Suprapubic skin (tissue), 4 donors: ENCODE measurements at regions not wholly inside any gene's neighbourhood (a gene's known extent, or its start where the extent isn't known, plus 50 kb on each side); places are given as distances from the start of the nearest gene placed in this dataset.
A peak's percentile ranks its signal among the peaks of the same experiment; 100 is the strongest.

ENCODE experiments used
- DNase-seq, 2 donors: peaks; one replicate each; pipeline ENCODE4 v3.0.0-alpha.2; 2019; ENCODE audit warnings: low spot score in 2 of 2
- H3K27ac ChIP-seq: fragments of 200-600 bp; sonication (generic); one replicate; pipeline ENCODE4 v1.5.1; 2019
- H3K27me3 ChIP-seq: fragments of 200-600 bp; sonication (generic); one replicate; pipeline ENCODE4 v1.5.1; 2019
- H3K36me3 ChIP-seq: fragments of 200-600 bp; sonication (generic); one replicate; pipeline ENCODE4 v1.5.1; 2019
- H3K4me1 ChIP-seq: fragments of 200-600 bp; sonication (generic); one replicate; pipeline ENCODE4 v1.5.1; 2019
- H3K4me3 ChIP-seq: fragments of 200-600 bp; sonication (generic); one replicate; pipeline ENCODE4 v1.5.1; 2019; ENCODE audit warnings: mild to moderate bottlenecking
- H3K9me3 ChIP-seq: fragments of 200-600 bp; sonication (generic); one replicate; pipeline ENCODE4 v1.5.1; 2019
- EP300 ChIP-seq: sonication (generic); formaldehyde crosslinking; IDR thresholded peaks from one replicate; pipeline ENCODE4 v1.6.1; 2017; ENCODE audit warnings: antibody characterized with exemption
- POLR2A ChIP-seq, 2 donors: fragments of 450-650 bp; IDR thresholded peaks; one replicate each; pipeline ENCODE4 v1.6.1; 2017; ENCODE audit warnings: antibody characterized with exemption in 2 of 2, mild to moderate bottlenecking in 2 of 2, moderate library complexity in 2 of 2
- POLR2AphosphoS5 ChIP-seq, 3 donors: sonication (generic); formaldehyde crosslinking; IDR thresholded peaks; one replicate each; pipeline ENCODE4 v1.6.1; 2017; ENCODE audit warnings: antibody characterized with exemption in 3 of 3
- WGBS: methylation state at CpG from one replicate; pipeline ENCODE4 v1.1.5; 2018; 5-methylcytosine and 5-hydroxymethylcytosine counted together
- TF ChIP-seq, protein P1 (sequence below), 2 donors: fragments of 200-600 bp in 1 of 2; fragments of 450-650 bp in 1 of 2; sonication (generic) in 1 of 2; IDR thresholded peaks; one replicate each; pipeline ENCODE4 v1.5.1; 2016 to 2019; ENCODE audit warnings: antibody characterized with exemption in 2 of 2, mild to moderate bottlenecking in 1 of 2, moderate library complexity in 1 of 2

- Histone ChIP-seq H3K4me1 (no peaks in the 10 kb centered on the region), H3K27ac (no peak overlapping the region), H3K4me3 (no peak overlapping the region), H3K9me3 (no peaks in the 10 kb centered on the region), H3K27me3 (peaks cover 29% of the 10 kb centered on the region), H3K36me3 (no peaks in the 10 kb centered on the region)
- peak in 1 of 2 donors; percentile 15 for DNase-seq
- TF ChIP-seq EP300: no peak
- no peak for TF ChIP-seq POLR2AphosphoS5 (IDR thresholded peaks at IDR 0.05)
- no peak for TF ChIP-seq POLR2A (IDR thresholded peaks at IDR 0.05)
- TF ChIP-seq, protein P1, sequence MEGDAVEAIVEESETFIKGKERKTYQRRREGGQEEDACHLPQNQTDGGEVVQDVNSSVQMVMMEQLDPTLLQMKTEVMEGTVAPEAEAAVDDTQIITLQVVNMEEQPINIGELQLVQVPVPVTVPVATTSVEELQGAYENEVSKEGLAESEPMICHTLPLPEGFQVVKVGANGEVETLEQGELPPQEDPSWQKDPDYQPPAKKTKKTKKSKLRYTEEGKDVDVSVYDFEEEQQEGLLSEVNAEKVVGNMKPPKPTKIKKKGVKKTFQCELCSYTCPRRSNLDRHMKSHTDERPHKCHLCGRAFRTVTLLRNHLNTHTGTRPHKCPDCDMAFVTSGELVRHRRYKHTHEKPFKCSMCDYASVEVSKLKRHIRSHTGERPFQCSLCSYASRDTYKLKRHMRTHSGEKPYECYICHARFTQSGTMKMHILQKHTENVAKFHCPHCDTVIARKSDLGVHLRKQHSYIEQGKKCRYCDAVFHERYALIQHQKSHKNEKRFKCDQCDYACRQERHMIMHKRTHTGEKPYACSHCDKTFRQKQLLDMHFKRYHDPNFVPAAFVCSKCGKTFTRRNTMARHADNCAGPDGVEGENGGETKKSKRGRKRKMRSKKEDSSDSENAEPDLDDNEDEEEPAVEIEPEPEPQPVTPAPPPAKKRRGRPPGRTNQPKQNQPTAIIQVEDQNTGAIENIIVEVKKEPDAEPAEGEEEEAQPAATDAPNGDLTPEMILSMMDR (IDR thresholded peaks at IDR 0.05): no peak
- WGBS: 67% methylated on average over 3 of the region's 3 CpGs
Measured at GRCh38 chr22:49405590-49405989, 422.1 kb downstream of the BRD1 start.

DNA sequence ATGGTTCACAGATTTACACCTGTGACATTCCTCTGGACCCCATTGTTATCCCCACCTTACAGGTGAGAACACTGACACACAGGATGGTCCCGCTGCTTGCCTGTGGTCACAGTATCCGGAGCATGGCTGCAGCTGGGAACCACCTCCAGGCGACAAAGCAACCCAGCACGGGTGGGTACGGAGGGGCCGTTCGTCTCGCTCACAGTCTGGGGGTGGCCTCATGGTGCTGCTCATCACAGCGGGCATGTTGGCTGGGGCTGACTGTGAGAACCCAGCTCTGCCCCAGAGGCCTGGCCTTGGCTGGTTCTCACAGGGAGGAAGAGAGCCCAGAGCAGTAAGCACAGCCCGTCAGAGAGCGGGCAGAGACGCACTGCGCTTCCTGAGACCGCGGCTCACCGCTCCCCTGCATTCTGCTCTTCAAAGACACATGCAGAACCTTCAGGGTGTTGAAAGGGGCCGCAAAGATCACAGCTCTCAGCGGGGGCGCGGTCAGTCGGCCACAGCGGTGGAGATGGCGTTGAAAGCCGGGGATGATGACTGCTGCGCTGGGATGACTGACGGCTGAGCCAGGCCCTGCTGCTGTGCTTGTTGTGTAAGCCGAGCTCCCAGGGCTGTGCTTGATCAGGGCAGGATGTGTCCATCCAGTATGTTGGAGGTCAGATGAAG lies 423.0 kb downstream of the BRD1 start:
- Histone ChIP-seq H3K4me1 (no peaks in the 10 kb centered on the region), H3K4me3 (no peak overlapping the region), H3K27me3 (peaks cover 37% of the 10 kb centered on the region), H3K9me3 (no peaks in the 10 kb centered on the region), H3K36me3 (no peaks in the 10 kb centered on the region), H3K27ac (no peak overlapping the region)
- 55% methylated on average over 17 of the region's 27 CpGs for WGBS
- DNase-seq: peak in 1 of 2 donors; percentile 37
- TF ChIP-seq, protein P1 (IDR thresholded peaks at IDR 0.05): no peak
- TF ChIP-seq POLR2AphosphoS5 (IDR thresholded peaks at IDR 0.05): no peak
- TF ChIP-seq EP300: no peak
- TF ChIP-seq POLR2A (IDR thresholded peaks at IDR 0.05): no peak

DNA sequence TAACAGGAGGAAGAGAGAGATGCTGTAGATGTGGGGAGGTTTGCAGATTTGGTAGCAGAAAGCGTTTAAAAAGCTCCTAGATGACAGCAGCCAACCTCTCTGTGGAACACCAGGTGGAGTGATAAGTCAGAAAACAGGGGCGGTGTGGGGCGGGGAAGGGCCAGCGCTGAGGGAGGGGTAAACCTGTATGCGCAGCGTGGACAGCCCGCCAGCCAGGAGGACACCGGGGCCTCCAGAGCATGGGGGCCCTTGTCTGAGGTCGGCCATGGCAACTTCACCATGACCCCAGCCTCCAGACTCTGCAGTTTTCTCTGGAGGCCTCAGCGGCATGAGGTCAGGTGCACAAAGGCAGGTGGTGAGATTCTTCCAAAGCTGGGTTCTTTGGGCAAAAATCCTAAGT lies 423.7 kb downstream of the BRD1 start:
- Histone ChIP-seq H3K4me1 (no peaks in the 10 kb centered on the region), H3K27me3 (peaks cover 38% of the 10 kb centered on the region), H3K4me3 (no peak overlapping the region), H3K9me3 (no peaks in the 10 kb centered on the region), H3K36me3 (no peaks in the 10 kb centered on the region), H3K27ac (no peak overlapping the region)
- DNase-seq: peak in 1 of 2 donors; percentile 16
- WGBS: 90% methylated on average over 10 of the region's 10 CpGs
- no peak for TF ChIP-seq POLR2AphosphoS5 (IDR thresholded peaks at IDR 0.05)
- no peak for TF ChIP-seq EP300
- TF ChIP-seq, protein P1 (IDR thresholded peaks at IDR 0.05): no peak
- no peak for TF ChIP-seq POLR2A (IDR thresholded peaks at IDR 0.05)

DNA sequence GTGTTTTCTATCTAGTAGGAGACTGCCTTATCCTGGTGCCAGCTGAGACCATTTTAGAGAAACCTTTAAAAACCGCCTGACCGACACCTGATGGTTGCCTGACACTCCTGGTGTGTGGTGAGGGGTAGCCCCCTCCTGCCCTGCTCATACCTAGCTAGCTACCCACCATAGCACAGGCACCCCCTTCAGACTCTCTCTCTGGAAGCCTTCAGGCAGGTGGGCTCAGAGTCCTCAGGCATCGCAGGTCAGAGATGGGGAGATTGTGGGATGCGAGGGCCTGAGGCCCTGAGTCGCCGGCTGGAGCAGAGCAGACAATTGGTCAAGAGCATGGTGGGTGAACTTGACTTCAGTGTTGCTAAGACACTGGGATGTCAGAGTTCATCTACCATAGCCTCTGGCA lies 424.6 kb downstream of the BRD1 start:
- Histone ChIP-seq H3K27me3 (peaks cover 42% of the 10 kb centered on the region), H3K4me1 (no peaks in the 10 kb centered on the region), H3K4me3 (no peak overlapping the region), H3K27ac (no peak overlapping the region), H3K9me3 (no peaks in the 10 kb centered on the region), H3K36me3 (no peaks in the 10 kb centered on the region)
- WGBS: 94% methylated on average over 4 of the region's 6 CpGs
- TF ChIP-seq, protein P1 (IDR thresholded peaks at IDR 0.05): no peak
- TF ChIP-seq POLR2A (IDR thresholded peaks at IDR 0.05): no peak
- no peak for TF ChIP-seq POLR2AphosphoS5 (IDR thresholded peaks at IDR 0.05)
- peak; percentile 19 to 54 for DNase-seq

- TF ChIP-seq POLR2A (IDR thresholded peaks at IDR 0.05): no peak
- TF ChIP-seq, protein P1 (IDR thresholded peaks at IDR 0.05): no peak
- TF ChIP-seq EP300: no peak
- no peak for TF ChIP-seq POLR2AphosphoS5 (IDR thresholded peaks at IDR 0.05)
- H3K36me3 ChIP-seq: no peaks in the 10 kb centered on the region
- no peak overlapping the region for H3K27ac ChIP-seq
- no peak overlapping the region for H3K4me3 ChIP-seq
- WGBS: 70% methylated on average over 8 of the region's 12 CpGs
- H3K4me1 ChIP-seq: no peaks in the 10 kb centered on the region
- H3K9me3 ChIP-seq: no peaks in the 10 kb centered on the region
- H3K27me3 ChIP-seq: peaks cover 46% of the 10 kb centered on the region
- peak in 1 of 2 donors; percentile 19 for DNase-seq
Measured at GRCh38 chr22:49402169-49402568, 425.5 kb downstream of the BRD1 start.
